BLaER1 treated with 17β-estradiol and CSF1 and Interleukin-3, amounts not matched to agents 10 nM and 100 nM (cell line): ENCODE measurements at regions not wholly inside any gene's neighbourhood (a gene's known extent, or its start where the extent isn't known, plus 50 kb on each side); places are given as distances from the start of the nearest gene placed in this dataset.
"Not testable (repeated sequence)": the region's sequence is repeated elsewhere in the genome, so short reads cannot be mapped to it uniquely, and the experiment has no call there.

Source experiments
- H3K27ac ChIP-seq, 11 experiments: shearing (Covaris generic); formaldehyde crosslinking; 2 replicates each; pipeline ENCODE4 v1.8.1; 2022
- H3K27me3 ChIP-seq, 11 experiments: shearing (Covaris generic); formaldehyde crosslinking; 2 replicates each; pipeline ENCODE4 v1.8.1; 2022
- H3K36me3 ChIP-seq, 11 experiments: shearing (Covaris generic); formaldehyde crosslinking; 2 replicates each; pipeline ENCODE4 v1.8.1; 2022
- H3K4me1 ChIP-seq, 10 experiments: shearing (Covaris generic); formaldehyde crosslinking; 2 replicates each; pipeline ENCODE4 v1.8.1; 2022
- H3K4me2 ChIP-seq, 11 experiments: shearing (Covaris generic); formaldehyde crosslinking; 2 replicates each; pipeline ENCODE4 v1.8.1; 2022
- H3K4me3 ChIP-seq, 10 experiments: shearing (Covaris generic); formaldehyde crosslinking; 2 replicates each; pipeline ENCODE4 v1.8.1; 2022
- H3K9ac ChIP-seq, 11 experiments: shearing (Covaris generic); formaldehyde crosslinking; 2 replicates each; pipeline ENCODE4 v1.8.1; 2022
- H3K9me3 ChIP-seq, 11 experiments: shearing (Covaris generic); formaldehyde crosslinking; replicated peaks in 1 of 11; 2 replicates each; pipeline ENCODE4 v1.8.1; 2022
- H4K20me1 ChIP-seq, 11 experiments: shearing (Covaris generic); formaldehyde crosslinking; 2 replicates each; pipeline ENCODE4 v1.8.1; 2022
- Cebpa-rat ChIP-seq, 11 experiments: shearing (Covaris generic); IDR thresholded peaks; 2 replicates each; pipeline ENCODE4 v1.8.1; 2022

DNA sequence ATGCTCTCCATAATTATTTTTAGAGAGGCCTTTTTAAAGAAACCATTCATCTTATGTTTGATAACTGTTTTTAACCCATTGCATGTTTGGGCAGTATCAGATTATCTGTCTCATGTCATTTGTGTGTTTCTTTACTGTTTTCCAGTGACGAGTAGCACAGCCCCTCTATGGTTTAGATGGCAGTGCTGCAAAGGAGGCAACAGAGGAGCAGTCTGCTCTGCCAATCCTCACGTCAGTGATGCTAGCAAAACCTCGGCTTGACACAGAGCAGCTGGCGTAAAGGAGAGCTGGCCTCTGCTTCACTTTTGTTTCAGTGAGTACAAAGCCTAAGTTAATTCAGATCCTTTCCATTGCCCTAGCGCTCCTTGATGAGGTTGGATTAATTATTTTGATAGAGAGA, 80.4 kb upstream of the GARIN1A start:
- H3K27ac ChIP-seq = no peak overlapping the region
- no peak for TF ChIP-seq Cebpa-rat (IDR thresholded peaks at IDR 0.05)
- H3K9me3 ChIP-seq = no peaks in the 10 kb centered on the region
- peaks cover 0 to 40% (median 7%) of the 10 kb centered on the region in 11 experiments; a peak in 15 of 22 replicates for H4K20me1 ChIP-seq
- no peak overlapping the region for H3K4me2 ChIP-seq
- no peak overlapping the region for H3K9ac ChIP-seq
- no peaks in the 10 kb centered on the region for H3K27me3 ChIP-seq
- H3K4me3 ChIP-seq = no peak overlapping the region
- peaks cover 40 to 82% (median 61%) of the 10 kb centered on the region in 11 experiments for H3K36me3 ChIP-seq
- H3K4me1 ChIP-seq = no peaks in the 10 kb centered on the region

- not testable (repeated sequence) for H3K27me3 ChIP-seq, H3K4me3 ChIP-seq, H3K4me1 ChIP-seq, H3K9ac ChIP-seq, H3K9me3 ChIP-seq, H3K27ac ChIP-seq, H3K4me2 ChIP-seq
- Histone ChIP-seq H4K20me1 (peaks cover 0 to 45% (median 8%) of the 10 kb centered on the region in 11 experiments; a peak in 15 of 22 replicates), H3K36me3 (peaks cover 45 to 84% (median 66%) of the 10 kb centered on the region in 11 experiments)
These were observed 79.9 kb upstream of the GARIN1A start for GRCh38 chr7:128592209-128592608.

DNA sequence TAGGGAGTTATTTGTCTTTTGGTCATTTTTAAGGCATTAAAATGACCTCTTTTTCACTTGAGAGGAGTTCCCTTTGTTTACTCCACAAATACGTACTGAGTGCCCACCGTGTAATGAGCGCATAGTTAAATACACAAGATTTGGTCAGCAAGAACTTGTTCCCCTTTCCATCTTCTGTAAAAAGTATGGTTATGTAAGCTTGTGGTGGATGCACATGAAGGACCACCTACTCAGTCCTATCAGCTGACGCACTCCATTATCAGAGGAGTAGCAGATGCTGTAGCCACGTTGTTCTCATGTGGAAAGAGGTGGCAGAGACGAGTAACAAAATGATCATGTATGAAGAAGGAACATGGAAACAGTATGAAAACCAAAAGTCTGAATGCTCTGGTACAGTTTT, 78.0 kb upstream of the GARIN1A start:
- Histone ChIP-seq H3K36me3 (peaks cover 42 to 86% (median 69%) of the 10 kb centered on the region in 11 experiments), H4K20me1 (peaks cover 0 to 49% (median 6%) of the 10 kb centered on the region in 11 experiments; a peak in 13 of 22 replicates)
- not testable (repeated sequence) for H3K27me3 ChIP-seq, H3K4me3 ChIP-seq, H3K4me2 ChIP-seq, H3K4me1 ChIP-seq, H3K27ac ChIP-seq, H3K9ac ChIP-seq, H3K9me3 ChIP-seq

- H3K9me3 ChIP-seq, H3K9ac ChIP-seq, H3K4me2 ChIP-seq, H3K4me3 ChIP-seq, H3K27ac ChIP-seq, H3K27me3 ChIP-seq: not testable (repeated sequence)
- H3K4me1 ChIP-seq = peaks cover 0 to 11% (median 0%) of the 10 kb centered on the region in 10 experiments; a peak in 3 of 20 replicates
- H4K20me1 ChIP-seq = peaks cover 0 to 70% (median 17%) of the 10 kb centered on the region in 11 experiments; a peak in 15 of 22 replicates
- H3K36me3 ChIP-seq = peaks cover 49 to 86% (median 74%) of the 10 kb centered on the region in 11 experiments
These were observed 75.6 kb upstream of the GARIN1A start for GRCh38 chr7:128596336-128597128.

- H3K27ac ChIP-seq, H3K4me2 ChIP-seq, H3K4me3 ChIP-seq, H3K9me3 ChIP-seq, H3K27me3 ChIP-seq, H3K9ac ChIP-seq: not testable (repeated sequence)
- peaks cover 0 to 11% (median 0%) of the 10 kb centered on the region in 10 experiments; a peak in 3 of 20 replicates for H3K4me1 ChIP-seq
- peaks cover 40 to 85% (median 62%) of the 10 kb centered on the region in 11 experiments for H3K36me3 ChIP-seq
- peaks cover 0 to 81% (median 22%) of the 10 kb centered on the region in 11 experiments; a peak in 16 of 22 replicates for H4K20me1 ChIP-seq
These were observed 73.1 kb upstream of the GARIN1A start for GRCh38 chr7:128598946-128599345.

DNA sequence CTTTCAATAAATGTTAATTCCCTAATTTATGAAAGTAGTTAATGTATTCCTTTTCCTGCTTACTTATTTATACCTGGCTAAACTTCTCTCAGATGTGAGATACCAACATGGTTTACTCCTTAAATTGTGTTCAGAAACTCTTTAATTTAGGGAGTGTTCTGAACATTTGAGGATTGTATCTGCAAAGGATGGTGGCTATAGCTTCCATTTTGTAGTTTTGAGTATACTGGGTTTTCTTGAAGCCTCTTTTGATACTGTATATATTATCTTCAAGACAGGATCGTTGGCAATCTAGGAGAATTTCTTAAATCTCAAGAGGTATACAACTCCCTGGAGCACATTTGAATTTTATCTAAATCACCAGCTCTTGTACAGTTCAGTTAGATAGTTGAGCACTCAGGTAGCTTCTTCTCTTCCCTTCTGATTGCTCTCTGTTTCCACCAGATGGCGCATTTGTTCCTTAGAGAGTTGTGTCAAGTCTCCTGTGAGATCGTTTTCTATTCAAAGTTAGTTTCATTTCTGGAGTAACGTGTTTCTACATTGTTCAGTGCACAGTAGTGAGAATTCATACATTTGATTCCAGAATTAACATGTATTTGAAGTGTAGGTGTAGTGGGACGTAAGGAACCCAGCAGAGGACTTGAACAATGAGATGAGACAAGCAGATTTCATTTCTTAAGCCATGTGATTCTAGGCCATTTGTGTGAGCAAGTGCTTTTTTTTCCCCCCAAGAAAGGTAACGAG, 63.2 kb upstream of the GARIN1A start:
- H4K20me1 ChIP-seq = peaks cover 7 to 62% (median 16%) of the 10 kb centered on the region in 11 experiments; a peak in 17 of 22 replicates
- H3K27ac ChIP-seq = peak overlapping the region in 4 of 11 experiments; percentile 17 to 52 (median 42); a peak in 5 of 22 replicates
- H3K27me3 ChIP-seq, H3K9me3 ChIP-seq, H3K4me1 ChIP-seq: not testable (repeated sequence)
- peak overlapping the region in 5 of 11 experiments; percentile 37 to 69 (median 64); a peak in 8 of 22 replicates for H3K9ac ChIP-seq
- H3K36me3 ChIP-seq = peaks cover 34 to 76% (median 46%) of the 10 kb centered on the region in 11 experiments
- H3K4me3 ChIP-seq = peak overlapping the region in 3 of 10 experiments; percentile 25 to 39 (median 29); a peak in 4 of 20 replicates
- peak overlapping the region; percentile 42 to 79 (median 63); a peak in 19 of 22 replicates for H3K4me2 ChIP-seq

DNA sequence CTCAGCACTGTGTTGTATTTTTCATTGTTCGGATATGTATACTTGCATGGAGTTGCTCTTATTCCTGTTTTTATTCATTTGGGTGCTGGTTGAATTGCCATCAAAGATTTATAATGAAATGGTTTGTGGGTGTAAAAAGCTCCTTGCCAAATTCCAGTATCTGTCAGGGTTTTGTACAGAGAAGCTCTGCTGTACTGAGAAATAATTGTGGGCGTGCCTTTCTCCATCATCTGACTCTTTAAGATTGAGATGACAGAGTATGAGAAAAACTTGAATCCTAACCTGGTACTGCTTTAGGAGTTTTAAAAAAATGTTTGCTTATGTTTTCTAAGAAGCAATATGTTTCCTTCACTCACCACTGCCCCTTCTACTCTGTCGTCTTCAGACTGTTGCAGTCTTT, 58.7 kb upstream of the GARIN1A start:
- H3K36me3 ChIP-seq = peaks cover 45 to 81% (median 60%) of the 10 kb centered on the region in 11 experiments
- H3K4me1 ChIP-seq = not testable (repeated sequence)

GRCh38 chr7:128614812-128615211, 57.3 kb upstream of the GARIN1A start:
- not testable (repeated sequence) for H3K4me3 ChIP-seq, H3K9me3 ChIP-seq, H3K4me1 ChIP-seq, H3K27me3 ChIP-seq, H3K4me2 ChIP-seq, H3K9ac ChIP-seq, H3K27ac ChIP-seq
- H4K20me1 ChIP-seq = peaks cover 0 to 50% (median 5%) of the 10 kb centered on the region in 11 experiments; a peak in 9 of 22 replicates
- H3K36me3 ChIP-seq = peaks cover 56 to 91% (median 72%) of the 10 kb centered on the region in 11 experiments

More for the DNA sequence above, 58.7 kb upstream of the GARIN1A start:
- not testable (repeated sequence) for H3K27ac ChIP-seq, H3K4me3 ChIP-seq, H3K4me2 ChIP-seq, H3K9ac ChIP-seq, H3K9me3 ChIP-seq, H3K27me3 ChIP-seq
- peaks cover 0 to 52% (median 5%) of the 10 kb centered on the region in 11 experiments; a peak in 8 of 22 replicates for H4K20me1 ChIP-seq

- H3K9ac ChIP-seq, H3K4me1 ChIP-seq, H3K9me3 ChIP-seq, H3K27me3 ChIP-seq, H3K4me2 ChIP-seq, H3K27ac ChIP-seq, H3K4me3 ChIP-seq: not testable (repeated sequence)
- peaks cover 0 to 40% (median 5%) of the 10 kb centered on the region in 11 experiments; a peak in 10 of 22 replicates for H4K20me1 ChIP-seq
- peaks cover 60 to 92% (median 74%) of the 10 kb centered on the region in 11 experiments for H3K36me3 ChIP-seq
These were observed 55.3 kb upstream of the GARIN1A start for GRCh38 chr7:128616799-128617198.
